KMS-11 (cell line): ENCODE measurements at regions not wholly inside any gene's neighbourhood (a gene's known extent, or its start where the extent isn't known, plus 50 kb on each side); places are given as distances from the start of the nearest gene placed in this dataset.

ENCODE experiments used
- H2AFZ ChIP-seq: fragments of 200-600 bp; sonication (generic); 2 replicates; pipeline ENCODE4 v1.6.1; 2016; ENCODE audit warnings: antibody characterized with exemption, mixed run types, low read depth
- H3K27ac ChIP-seq: fragments of 200-600 bp; sonication (generic); 2 replicates; pipeline ENCODE4 v1.6.1; 2016; ENCODE audit warnings: mild to moderate bottlenecking, mixed run types
- H3K27me3 ChIP-seq: fragments of 200-600 bp; sonication (generic); 2 replicates; pipeline ENCODE4 v1.6.1; 2017; ENCODE audit warnings: mild to moderate bottlenecking, low read depth, mixed run types, moderate library complexity; ENCODE audit not compliant: insufficient read depth
- H3K36me3 ChIP-seq: fragments of 200-600 bp; sonication (generic); 2 replicates; pipeline ENCODE4 v1.6.1; 2017; ENCODE audit warnings: mild to moderate bottlenecking, mixed run types; ENCODE audit not compliant: insufficient read depth
- H3K4me1 ChIP-seq: fragments of 200-600 bp; sonication (generic); 2 replicates; pipeline ENCODE4 v1.6.1; 2016; ENCODE audit warnings: mild to moderate bottlenecking, low read depth, mixed run types; ENCODE audit not compliant: poor library complexity, severe bottlenecking
- H3K4me2 ChIP-seq: fragments of 200-600 bp; sonication (generic); 2 replicates; pipeline ENCODE4 v1.7.0; 2016; ENCODE audit warnings: mild to moderate bottlenecking, mixed run types
- H3K4me3 ChIP-seq: fragments of 200-600 bp; sonication (generic); IDR thresholded peaks from 2 replicates; pipeline ENCODE4 v1.6.1; 2017; ENCODE audit warnings: low read depth, low read length, mixed read lengths; ENCODE audit not compliant: insufficient read depth
- H3K79me2 ChIP-seq: fragments of 200-600 bp; sonication (generic); 2 replicates; pipeline ENCODE4 v1.6.1; 2016; ENCODE audit warnings: low read depth, mixed run types; ENCODE audit not compliant: insufficient read depth
- H3K9ac ChIP-seq: fragments of 200-600 bp; sonication (generic); 2 replicates; pipeline ENCODE4 v1.6.1; 2016; ENCODE audit warnings: mild to moderate bottlenecking, mixed run types
- H4K20me1 ChIP-seq: fragments of 200-600 bp; sonication (generic); 2 replicates; pipeline ENCODE4 v1.6.1; 2016; ENCODE audit warnings: mild to moderate bottlenecking, mixed run types; ENCODE audit not compliant: insufficient read depth
- CTCF ChIP-seq: fragments of 200-600 bp; sonication (generic); conservative IDR thresholded peaks from 2 replicates; pipeline ENCODE4 v1.6.1; 2017; ENCODE audit warnings: low read depth, mild to moderate bottlenecking, antibody characterized with exemption, low read length, moderate library complexity, mixed read lengths

GRCh38 chr13:61486496-61486895 is 70.8 kb upstream of the PCDH20 start:
- Histone ChIP-seq H2AFZ (no peak overlapping the region), H3K4me2 (no peak overlapping the region), H3K79me2 (no peaks in the 10 kb centered on the region), H3K9ac (no peak overlapping the region), H4K20me1 (no peaks in the 10 kb centered on the region), H3K36me3 (no peaks in the 10 kb centered on the region), H3K4me1 (no peaks in the 10 kb centered on the region), H3K27me3 (no peaks in the 10 kb centered on the region), H3K4me3 (no peak overlapping the region), H3K27ac (no peak overlapping the region)
- no peak for TF ChIP-seq CTCF

GRCh38 chr13:61485128-61485765 is 69.6 kb upstream of the PCDH20 start:
- H3K4me2 ChIP-seq, result no peak overlapping the region
- no peaks in the 10 kb centered on the region for H3K79me2 ChIP-seq
- no peaks in the 10 kb centered on the region for H3K4me1 ChIP-seq
- no peak overlapping the region for H2AFZ ChIP-seq
- no peaks in the 10 kb centered on the region for H4K20me1 ChIP-seq
- no peak overlapping the region for H3K4me3 ChIP-seq
- no peaks in the 10 kb centered on the region for H3K36me3 ChIP-seq
- no peak overlapping the region for H3K27ac ChIP-seq
- H3K27me3 ChIP-seq, result no peaks in the 10 kb centered on the region
- no peak overlapping the region for H3K9ac ChIP-seq
- no peak for TF ChIP-seq CTCF

- Histone ChIP-seq H3K27ac (no peak overlapping the region), H2AFZ (no peak overlapping the region), H3K4me1 (no peaks in the 10 kb centered on the region), H3K9ac (no peak overlapping the region), H3K79me2 (no peaks in the 10 kb centered on the region), H3K36me3 (no peaks in the 10 kb centered on the region), H3K27me3 (no peaks in the 10 kb centered on the region), H4K20me1 (no peaks in the 10 kb centered on the region), H3K4me2 (no peak overlapping the region), H3K4me3 (no peak overlapping the region)
- TF ChIP-seq CTCF, result no peak
Observed at GRCh38 chr13:61477619-61478018, 62.0 kb upstream of the PCDH20 start.

- Histone ChIP-seq H3K27me3 (no peaks in the 10 kb centered on the region), H3K9ac (no peak overlapping the region), H3K79me2 (no peaks in the 10 kb centered on the region), H3K36me3 (no peaks in the 10 kb centered on the region), H3K4me2 (no peak overlapping the region), H4K20me1 (no peaks in the 10 kb centered on the region), H2AFZ (no peak overlapping the region), H3K4me3 (no peak overlapping the region), H3K4me1 (no peaks in the 10 kb centered on the region), H3K27ac (no peak overlapping the region)
- no peak for TF ChIP-seq CTCF
Observed at GRCh38 chr13:61470786-61471185, 55.1 kb upstream of the PCDH20 start.
